Tibial artery (tissue), 4 donors: ENCODE measurements at regions not wholly inside any gene's neighbourhood (a gene's known extent, or its start where the extent isn't known, plus 50 kb on each side); places are given as distances from the start of the nearest gene placed in this dataset.

Experiments used
- DNase-seq, 2 donors: peaks; one replicate each; pipeline ENCODE4 v3.0.0-alpha.2; 2019
- H3K27ac ChIP-seq, 2 donors: fragments of 200-600 bp; sonication (generic) in 1 of 2; 1 replicate in 1 of 2; 2 replicates in 1 of 2; pipeline ENCODE4 v1.5.1; 2018 to 2019; ENCODE audit warnings: mild to moderate bottlenecking in 1 of 2
- H3K27me3 ChIP-seq, 2 donors: fragments of 200-600 bp; sonication (generic) in 1 of 2; one replicate each; pipeline versions ENCODE4 v1.5.1 to v1.6.0; 2016 to 2019
- H3K36me3 ChIP-seq, 3 donors: fragments of 200-600 bp; sonication (generic) in 2 of 3; one replicate each; pipeline ENCODE4 v1.5.1; 2016 to 2019; ENCODE audit warnings: mild to moderate bottlenecking in 2 of 3
- H3K4me1 ChIP-seq, 4 donors: fragments of 200-600 bp; sonication (generic) in 2 of 4; 1 replicate in 3 of 4; 2 replicates in 1 of 4; pipeline ENCODE4 v1.5.1; 2016 to 2019
- H3K4me3 ChIP-seq, 2 donors: fragments of 200-600 bp; sonication (generic) in 1 of 2; 1 replicate in 1 of 2; 2 replicates in 1 of 2; pipeline ENCODE4 v1.5.1; 2018 to 2019; ENCODE audit warnings: mild to moderate bottlenecking in 2 of 2
- H3K9me3 ChIP-seq, 3 donors: fragments of 200-600 bp; sonication (generic) in 1 of 3; one replicate each; pipeline ENCODE4 v1.5.1; 2016 to 2019
- intact Hi-C: fragments of 100-400 bp; cut with DNase I; formaldehyde crosslinking; loops from one replicate; pipeline ENCODE4 v1.15.0; 2023; ENCODE audit warnings: low total_unique reads
- TF ChIP-seq, protein P1 (sequence below), 2 experiments: fragments of 200-600 bp in 1 of 2; fragments of 450-650 bp in 1 of 2; IDR thresholded peaks; one replicate each; pipeline ENCODE4 v1.5.1; 2017 to 2019; ENCODE audit warnings: antibody characterized with exemption in 2 of 2, mild to moderate bottlenecking in 1 of 2, moderate library complexity in 1 of 2

- Histone ChIP-seq H3K4me1 (no peaks in the 10 kb centered on the region), H3K27ac (no peak overlapping the region), H3K36me3 (no peaks in the 10 kb centered on the region), H3K27me3 (no peaks in the 10 kb centered on the region), H3K4me3 (no peak overlapping the region), H3K9me3 (no peaks in the 10 kb centered on the region)
- intact Hi-C loops: no loop called here
- no peak for DNase-seq
- TF ChIP-seq, protein P1, sequence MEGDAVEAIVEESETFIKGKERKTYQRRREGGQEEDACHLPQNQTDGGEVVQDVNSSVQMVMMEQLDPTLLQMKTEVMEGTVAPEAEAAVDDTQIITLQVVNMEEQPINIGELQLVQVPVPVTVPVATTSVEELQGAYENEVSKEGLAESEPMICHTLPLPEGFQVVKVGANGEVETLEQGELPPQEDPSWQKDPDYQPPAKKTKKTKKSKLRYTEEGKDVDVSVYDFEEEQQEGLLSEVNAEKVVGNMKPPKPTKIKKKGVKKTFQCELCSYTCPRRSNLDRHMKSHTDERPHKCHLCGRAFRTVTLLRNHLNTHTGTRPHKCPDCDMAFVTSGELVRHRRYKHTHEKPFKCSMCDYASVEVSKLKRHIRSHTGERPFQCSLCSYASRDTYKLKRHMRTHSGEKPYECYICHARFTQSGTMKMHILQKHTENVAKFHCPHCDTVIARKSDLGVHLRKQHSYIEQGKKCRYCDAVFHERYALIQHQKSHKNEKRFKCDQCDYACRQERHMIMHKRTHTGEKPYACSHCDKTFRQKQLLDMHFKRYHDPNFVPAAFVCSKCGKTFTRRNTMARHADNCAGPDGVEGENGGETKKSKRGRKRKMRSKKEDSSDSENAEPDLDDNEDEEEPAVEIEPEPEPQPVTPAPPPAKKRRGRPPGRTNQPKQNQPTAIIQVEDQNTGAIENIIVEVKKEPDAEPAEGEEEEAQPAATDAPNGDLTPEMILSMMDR (IDR thresholded peaks at IDR 0.05): no peak
Measured at GRCh38 chr4:177945268-177945667, 503.0 kb upstream of the AGA start.

- DNase-seq: no peak
- intact Hi-C loops: no loop called here
- Histone ChIP-seq H3K27ac (no peak overlapping the region), H3K4me3 (no peak overlapping the region), H3K4me1 (no peaks in the 10 kb centered on the region), H3K9me3 (no peaks in the 10 kb centered on the region), H3K36me3 (no peaks in the 10 kb centered on the region), H3K27me3 (no peaks in the 10 kb centered on the region)
- TF ChIP-seq, protein P1 (IDR thresholded peaks at IDR 0.05): no peak
Measured at GRCh38 chr4:177947607-177948006, 505.4 kb upstream of the AGA start.

- H3K27ac ChIP-seq: no peak overlapping the region
- H3K36me3 ChIP-seq: no peaks in the 10 kb centered on the region
- no peak for DNase-seq
- H3K4me3 ChIP-seq: no peak overlapping the region
- TF ChIP-seq, protein P1 (IDR thresholded peaks at IDR 0.05): no peak
- intact Hi-C loops: no loop called here
- no peaks in the 10 kb centered on the region for H3K27me3 ChIP-seq
- no peaks in the 10 kb centered on the region for H3K9me3 ChIP-seq
- H3K4me1 ChIP-seq: no peaks in the 10 kb centered on the region
Measured at GRCh38 chr4:177948853-177949252, 506.6 kb upstream of the AGA start.

GRCh38 chr4:177951026-177951425 lies 508.8 kb upstream of the AGA start:
- DNase-seq: no peak
- Histone ChIP-seq H3K4me3 (no peak overlapping the region), H3K9me3 (no peaks in the 10 kb centered on the region), H3K36me3 (no peaks in the 10 kb centered on the region), H3K4me1 (no peaks in the 10 kb centered on the region), H3K27me3 (no peaks in the 10 kb centered on the region), H3K27ac (no peak overlapping the region)
- TF ChIP-seq, protein P1 (IDR thresholded peaks at IDR 0.05): no peak
- intact Hi-C loops: no loop called here

GRCh38 chr4:177952723-177953122 lies 510.5 kb upstream of the AGA start:
- intact Hi-C loops: no loop called here
- Histone ChIP-seq H3K36me3 (no peaks in the 10 kb centered on the region), H3K27me3 (no peaks in the 10 kb centered on the region), H3K4me1 (no peaks in the 10 kb centered on the region), H3K4me3 (no peak overlapping the region), H3K27ac (no peak overlapping the region), H3K9me3 (no peaks in the 10 kb centered on the region)
- DNase-seq: no peak
- TF ChIP-seq, protein P1 (IDR thresholded peaks at IDR 0.05): no peak
